Liver (tissue), 3 donors: ENCODE measurements at regions not wholly inside any gene's neighbourhood (a gene's known extent, or its start where the extent isn't known, plus 50 kb on each side); places are given as distances from the start of the nearest gene placed in this dataset.

Source experiments
- ATF3 ChIP-seq: IDR thresholded peaks from 2 replicates; pipeline ENCODE4 v1.6.1; 2016; ENCODE audit warnings: antibody characterized with exemption
- CTCF ChIP-seq: fragments of 150-350 bp; IDR thresholded peaks from 2 replicates; pipeline ENCODE4 v1.5.1; 2017; ENCODE audit warnings: improper control_type of control experiment, low read depth, low read length; ENCODE audit not compliant: missing input control
- FOXA1 ChIP-seq: IDR thresholded peaks from 2 replicates; pipeline ENCODE4 v1.6.1; 2016; ENCODE audit warnings: antibody characterized with exemption
- RAD21 ChIP-seq, 2 donors: IDR thresholded peaks; 2 replicates each; pipeline ENCODE4 v1.6.1; 2016; ENCODE audit warnings: antibody characterized with exemption in 2 of 2, mild to moderate bottlenecking in 2 of 2
- TAF1 ChIP-seq: conservative IDR thresholded peaks from 2 replicates; pipeline ENCODE4 v1.6.1; 2016; ENCODE audit warnings: antibody characterized with exemption, mild to moderate bottlenecking
- donor health status: healthy.
- donor health status: healthy.

- no peak for TF ChIP-seq ATF3
- TF ChIP-seq CTCF, result no peak
- no peak for TF ChIP-seq RAD21 (IDR thresholded peaks at IDR 0.05)
- no peak for TF ChIP-seq FOXA1
- no peak for TF ChIP-seq TAF1
These were observed 89.8 kb upstream of the TGIF1 start for GRCh38 chr18:3360211-3360610.
